Endothelial cell of umbilical vein (primary cell): ENCODE measurements at regions not wholly inside any gene's neighbourhood (a gene's known extent, or its start where the extent isn't known, plus 50 kb on each side); places are given as distances from the start of the nearest gene placed in this dataset.

Experiments
- BruUV-seq: library from RNA; stranded (reverse); fragments of 400-500 nt; replicated peaks from 2 replicates; lab custom pipeline; 2021; lab: Mats Ljungman, UMichigan
- CTCF ChIA-PET: fragments of 300-600, 350-600 bp; sonication (Branson Sonifier 250); formaldehyde crosslinking; loops from one replicate; lab custom pipeline; 2021; ENCODE audit warnings: antibody characterized with exemption, inconsistent platforms; lab: Charles Lee
- POLR2A ChIA-PET: fragments of 300-600, 350-600 bp; sonication (Branson Sonifier 250); formaldehyde crosslinking; loops from one replicate; lab custom pipeline; 2021; ENCODE audit warnings: antibody characterized with exemption, inconsistent platforms; lab: Charles Lee
- DNase-seq: peaks from one replicate; pipeline ENCODE4 v3.0.0-alpha.2; 2011; ENCODE audit warnings: low read depth, low spot score
- FAIRE-seq: peaks from 2 replicates; lab custom pipeline; 2011; peaks lifted over from hg19 to GRCh38; lab: Jason Lieb, UNC
- H2AFZ ChIP-seq: 2 replicates; pipeline ENCODE4 v1.6.0; 2012; ENCODE audit warnings: low read depth, low read length, control low read depth, inconsistent platforms
- H3K27ac ChIP-seq: 2 replicates; pipeline ENCODE4 v1.5.1; 2011; ENCODE audit warnings: low read depth, mild to moderate bottlenecking, control low read depth, low read length, moderate library complexity; ENCODE audit not compliant: insufficient read depth
- H3K27me3 ChIP-seq, 2 experiments: 2 replicates each; pipeline versions ENCODE4 v1.6.0 to v1.6.1; 2011; ENCODE audit warnings: low read length in 2 of 2, mixed read lengths in 1 of 2; ENCODE audit not compliant: control insufficient read depth in 2 of 2, insufficient read depth in 2 of 2
- H3K36me3 ChIP-seq, 2 experiments: 2 replicates in 1 of 2; 3 replicates in 1 of 2; pipeline ENCODE4 v1.5.1; 2011; ENCODE audit warnings: low read length in 2 of 2, mild to moderate bottlenecking in 1 of 2, moderate library complexity in 1 of 2; ENCODE audit not compliant: control insufficient read depth in 2 of 2, insufficient read depth in 2 of 2; ENCODE audit errors: extremely low read depth in 1 of 2
- H3K4me1 ChIP-seq: 3 replicates; pipeline ENCODE4 v1.5.1; 2011; ENCODE audit warnings: mild to moderate bottlenecking, low read length; ENCODE audit not compliant: control insufficient read depth, insufficient read depth; ENCODE audit errors: extremely low read depth
- H3K4me2 ChIP-seq: 2 replicates; pipeline ENCODE4 v1.6.1; 2011; ENCODE audit warnings: low read length, control low read depth, mixed read lengths; ENCODE audit not compliant: insufficient read depth
- H3K4me3 ChIP-seq, 3 experiments: fragments of 200-600 bp in 1 of 3; sonication (generic), shearing (Covaris generic) in 1 of 3; replicated peaks in 1 of 3; 2 replicates each; pipeline ENCODE4 v1.5.1; 2011 to 2016; ENCODE audit warnings: control low read depth in 3 of 3, low read length in 3 of 3, mild to moderate bottlenecking in 2 of 3, inconsistent platforms in 1 of 3, low read depth in 1 of 3, moderate library complexity in 1 of 3; ENCODE audit not compliant: insufficient read depth in 1 of 3
- H3K79me2 ChIP-seq: 2 replicates; pipeline ENCODE4 v1.6.0; 2012; ENCODE audit warnings: low read length, inconsistent platforms; ENCODE audit not compliant: control insufficient read depth, insufficient read depth
- H3K9ac ChIP-seq: replicated peaks from 2 replicates; pipeline ENCODE3; 2011; ENCODE audit warnings: low read length, control low read depth; ENCODE audit not compliant: insufficient read depth; ENCODE audit errors: extremely low read depth
- H3K9me1 ChIP-seq: replicated peaks from 3 replicates; pipeline ENCODE4 v1.6.0; 2011; ENCODE audit warnings: mild to moderate bottlenecking, low read length; ENCODE audit not compliant: control insufficient read depth, insufficient read depth; ENCODE audit errors: extremely low read depth
- H3K9me3 ChIP-seq: replicated peaks from 2 replicates; pipeline ENCODE4 v1.5.1; 2012; ENCODE audit warnings: low read length, inconsistent platforms; ENCODE audit not compliant: control insufficient read depth, insufficient read depth
- H4K20me1 ChIP-seq: replicated peaks from 2 replicates; pipeline ENCODE3; 2011; ENCODE audit warnings: mild to moderate bottlenecking, low read length; ENCODE audit not compliant: control insufficient read depth, insufficient read depth; ENCODE audit errors: extremely low read depth
- CTCF ChIP-seq, 2 donors: IDR thresholded peaks; 1 replicate in 1 of 2; 2 replicates in 1 of 2; pipeline ENCODE4 v1.5.1; 2011; ENCODE audit warnings: low read length in 2 of 2, mild to moderate bottlenecking in 2 of 2, moderate library complexity in 2 of 2, control low read depth in 1 of 2, inconsistent platforms in 1 of 2, low read depth in 1 of 2; ENCODE audit not compliant: insufficient read depth in 1 of 2; ENCODE audit errors: extremely low read depth in 1 of 2
- EZH2 ChIP-seq: IDR thresholded peaks from 2 replicates; pipeline ENCODE4 v1.6.1; 2012; ENCODE audit warnings: borderline replicate concordance, low read depth, mild to moderate bottlenecking, moderate library complexity, low read length, inconsistent platforms; ENCODE audit not compliant: severe bottlenecking
- FOS ChIP-seq: IDR thresholded peaks from 2 replicates; pipeline ENCODE4 v1.6.1; 2011; ENCODE audit warnings: mild to moderate bottlenecking, low read length, moderate library complexity, borderline replicate concordance; ENCODE audit not compliant: insufficient read depth
- GATA2 ChIP-seq: IDR thresholded peaks from 2 replicates; pipeline ENCODE4 v1.7.0; 2011; ENCODE audit warnings: low read depth, mild to moderate bottlenecking, moderate library complexity, mixed read lengths, low read length; ENCODE audit not compliant: insufficient read length, insufficient read depth
- JUN ChIP-seq: IDR thresholded peaks from 2 replicates; pipeline ENCODE4 v1.6.1; 2011; ENCODE audit warnings: borderline replicate concordance, low read depth; ENCODE audit not compliant: insufficient read length, insufficient read depth
- MAX ChIP-seq: IDR thresholded peaks from 2 replicates; pipeline ENCODE4 v1.6.1; 2011; ENCODE audit not compliant: insufficient read depth, insufficient read length
- MYC ChIP-seq: IDR thresholded peaks from one replicate; pipeline ENCODE4 v1.6.1; 2011; ENCODE audit warnings: mild to moderate bottlenecking, low read depth, low read length
- POLR2A ChIP-seq: IDR thresholded peaks from 2 replicates; pipeline ENCODE4 v1.6.1; 2012; ENCODE audit warnings: low read depth, mild to moderate bottlenecking, control low read depth, low read length
- POLR2AphosphoS5 ChIP-seq: IDR thresholded peaks from 2 replicates; pipeline ENCODE4 v1.6.1; 2012; ENCODE audit warnings: low read depth, mild to moderate bottlenecking, control low read depth, low read length, moderate library complexity; ENCODE audit not compliant: insufficient read depth
- dilution Hi-C: fragments of 300-500 bp; cut with MboI; formaldehyde crosslinking; loops from one replicate; pipeline ENCODE4 v1.15.0; 2019; ENCODE audit warnings: low sequenced_read_pairs; ENCODE audit not compliant: extremely low pct_ligation_motif_present
- intact Hi-C: fragments of 100-400 bp; cut with micrococcal nuclease; formaldehyde crosslinking; loops from one replicate; pipeline ENCODE4 v1.10.0; 2022

- Histone ChIP-seq H3K9ac (no peak overlapping the region), H3K4me1 (no peaks in the 10 kb centered on the region), H3K79me2 (no peaks in the 10 kb centered on the region), H3K36me3 (no peaks in the 10 kb centered on the region), H3K4me3 (no peak overlapping the region), H3K9me1 (no peaks in the 10 kb centered on the region), H3K27me3 (no peaks in the 10 kb centered on the region), H2AFZ (no peak overlapping the region), H3K27ac (no peak overlapping the region), H4K20me1 (no peaks in the 10 kb centered on the region), H3K4me2 (no peak overlapping the region), H3K9me3 (no peaks in the 10 kb centered on the region)
- BruUV-seq = no TSS peak
- CTCF ChIA-PET = no interaction called here
- DNase-seq = no peak
- dilution Hi-C loops = no loop called here
- intact Hi-C loops = no loop called here
- POLR2A ChIA-PET = no interaction called here
- FAIRE-seq = no peak
- TF ChIP-seq FOS (no peak), POLR2A (no peak), JUN (no peak), MYC (no peak), GATA2 (no peak), POLR2AphosphoS5 (no peak), EZH2 (no peak), MAX (no peak), CTCF (IDR thresholded peaks at IDR 0.05; ENCODE audit: extremely low read depth in 1 of 2, insufficient read depth in 1 of 2, low read depth in 1 of 2, low read length in 2 of 2) (no peak)
These were observed 189.7 kb downstream of the DDX3Y start for GRCh38 chrY:13094411-13094810.
